Right atrium auricular region (tissue), 2 donors: ENCODE measurements at regions not wholly inside any gene's neighbourhood (a gene's known extent, or its start where the extent isn't known, plus 50 kb on each side); places are given as distances from the start of the nearest gene placed in this dataset.

ENCODE experiments used
- DNase-seq: peaks from one replicate; pipeline ENCODE4 v3.0.0-alpha.2; 2019; ENCODE audit warnings: low spot score
- H3K27ac ChIP-seq, 2 donors: fragments of 200-600 bp; sonication (generic); 1 replicate in 1 of 2; 2 replicates in 1 of 2; pipeline ENCODE4 v1.5.1; 2016 to 2019
- H3K27me3 ChIP-seq, 2 donors: fragments of 200-600 bp; sonication (generic); one replicate each; pipeline versions ENCODE4 v1.5.1 to v1.6.0; 2017 to 2019
- H3K36me3 ChIP-seq: fragments of 200-600 bp; sonication (generic); one replicate; pipeline ENCODE4 v1.5.1; 2016
- H3K4me1 ChIP-seq, 2 donors: fragments of 200-600 bp; sonication (generic); one replicate each; pipeline versions ENCODE4 v1.5.1 to v1.6.0; 2017 to 2019
- H3K4me3 ChIP-seq, 2 donors: fragments of 200-600 bp; sonication (generic); 1 replicate in 1 of 2; 2 replicates in 1 of 2; pipeline ENCODE4 v1.5.1; 2017 to 2019; ENCODE audit warnings: mild to moderate bottlenecking in 1 of 2, moderate library complexity in 1 of 2
- H3K9me3 ChIP-seq, 2 donors: fragments of 200-600 bp; sonication (generic); one replicate each; pipeline ENCODE4 v1.5.1; 2019
- TF ChIP-seq, protein P1 (sequence below), 2 donors: fragments of 200-600 bp; sonication (generic); IDR thresholded peaks; one replicate each; pipeline ENCODE4 v1.5.1; 2019; ENCODE audit warnings: antibody characterized with exemption in 2 of 2

DNA sequence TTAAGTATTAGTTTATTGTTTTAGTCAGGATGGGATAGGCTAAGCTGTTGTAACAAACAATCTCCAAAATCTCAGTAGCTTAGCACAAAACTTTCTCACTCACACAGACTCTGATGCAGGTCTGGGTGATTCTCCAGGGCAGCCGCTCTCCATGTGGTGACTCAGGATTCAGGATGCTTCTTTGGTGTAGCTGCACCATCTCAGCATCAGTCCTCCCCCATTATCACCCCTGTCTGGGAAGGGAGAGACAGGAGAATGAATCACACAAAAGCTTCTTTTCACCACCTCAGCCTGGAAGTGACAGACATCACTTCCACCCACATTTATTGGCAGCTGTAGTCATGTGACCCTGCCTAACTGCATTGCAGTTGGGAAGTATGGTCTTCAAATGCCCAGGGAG is 142.3 kb downstream of the DICER1 start:
- Histone ChIP-seq H3K27ac (no peak overlapping the region), H3K27me3 (no peaks in the 10 kb centered on the region), H3K9me3 (no peaks in the 10 kb centered on the region), H3K4me3 (no peak overlapping the region), H3K36me3 (no peaks in the 10 kb centered on the region), H3K4me1 (peaks cover 0 to 12% of the 10 kb centered on the region in 2 donors)
- TF ChIP-seq, protein P1, sequence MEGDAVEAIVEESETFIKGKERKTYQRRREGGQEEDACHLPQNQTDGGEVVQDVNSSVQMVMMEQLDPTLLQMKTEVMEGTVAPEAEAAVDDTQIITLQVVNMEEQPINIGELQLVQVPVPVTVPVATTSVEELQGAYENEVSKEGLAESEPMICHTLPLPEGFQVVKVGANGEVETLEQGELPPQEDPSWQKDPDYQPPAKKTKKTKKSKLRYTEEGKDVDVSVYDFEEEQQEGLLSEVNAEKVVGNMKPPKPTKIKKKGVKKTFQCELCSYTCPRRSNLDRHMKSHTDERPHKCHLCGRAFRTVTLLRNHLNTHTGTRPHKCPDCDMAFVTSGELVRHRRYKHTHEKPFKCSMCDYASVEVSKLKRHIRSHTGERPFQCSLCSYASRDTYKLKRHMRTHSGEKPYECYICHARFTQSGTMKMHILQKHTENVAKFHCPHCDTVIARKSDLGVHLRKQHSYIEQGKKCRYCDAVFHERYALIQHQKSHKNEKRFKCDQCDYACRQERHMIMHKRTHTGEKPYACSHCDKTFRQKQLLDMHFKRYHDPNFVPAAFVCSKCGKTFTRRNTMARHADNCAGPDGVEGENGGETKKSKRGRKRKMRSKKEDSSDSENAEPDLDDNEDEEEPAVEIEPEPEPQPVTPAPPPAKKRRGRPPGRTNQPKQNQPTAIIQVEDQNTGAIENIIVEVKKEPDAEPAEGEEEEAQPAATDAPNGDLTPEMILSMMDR (IDR thresholded peaks at IDR 0.05), result no peak
- DNase-seq, result no peak

DNA sequence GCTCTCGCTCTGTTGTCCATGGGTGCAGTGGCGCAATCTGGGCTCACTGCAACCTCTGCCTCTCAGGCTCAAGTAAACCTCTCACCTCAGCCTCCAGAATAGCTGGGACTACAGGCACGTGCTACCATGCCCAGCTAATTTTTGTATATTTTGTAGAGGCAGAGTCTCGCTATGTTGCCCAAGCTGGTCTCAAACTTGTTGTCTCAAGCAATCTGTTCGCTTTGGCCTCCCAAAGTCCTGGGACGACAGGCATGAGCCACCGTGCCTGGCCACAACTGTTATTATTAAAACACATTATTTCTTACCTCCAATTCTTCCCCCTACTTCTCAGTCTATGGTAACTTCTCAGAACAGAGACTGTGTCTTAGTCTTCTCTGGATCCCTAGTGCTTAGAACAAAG is 143.3 kb downstream of the DICER1 start:
- H3K36me3 ChIP-seq, result no peaks in the 10 kb centered on the region
- H3K27ac ChIP-seq, result no peak overlapping the region
- H3K4me1 ChIP-seq, result peaks cover 0 to 17% of the 10 kb centered on the region in 2 donors
- H3K4me3 ChIP-seq, result no peak overlapping the region
- TF ChIP-seq, protein P1 (IDR thresholded peaks at IDR 0.05), result no peak
- no peaks in the 10 kb centered on the region for H3K9me3 ChIP-seq
- no peak for DNase-seq
- H3K27me3 ChIP-seq, result no peaks in the 10 kb centered on the region

DNA sequence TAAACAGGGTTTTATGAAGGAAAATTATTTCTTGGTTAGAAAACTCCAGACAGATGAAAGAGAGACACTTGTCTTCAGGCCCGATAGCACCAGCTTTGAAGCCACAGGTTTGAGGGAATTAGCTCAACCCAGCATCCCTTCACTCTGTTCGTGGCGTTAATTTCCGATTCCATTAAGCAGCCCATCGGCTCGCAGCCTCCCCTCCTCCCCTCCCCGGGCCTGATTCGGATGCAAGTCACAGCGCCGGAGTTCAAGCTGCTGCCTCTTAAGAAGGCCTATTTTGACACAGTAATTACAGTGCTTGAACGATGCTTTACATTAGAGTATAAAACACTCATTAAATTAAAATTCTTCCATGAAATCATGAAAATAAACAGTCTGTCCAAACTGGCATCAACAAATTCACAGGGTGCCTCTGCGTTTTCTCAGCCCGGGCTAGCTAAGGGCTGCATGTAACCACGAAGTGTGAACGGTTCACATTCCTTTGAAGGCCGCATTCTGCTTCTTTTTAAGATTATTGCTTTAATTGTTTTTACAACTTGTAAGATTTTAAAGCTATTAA is 145.8 kb downstream of the DICER1 start:
- no peak for DNase-seq
- Histone ChIP-seq H3K4me1 (peaks cover 0 to 18% of the 10 kb centered on the region in 2 donors), H3K27me3 (no peaks in the 10 kb centered on the region), H3K36me3 (no peaks in the 10 kb centered on the region), H3K9me3 (no peaks in the 10 kb centered on the region), H3K4me3 (no peak overlapping the region), H3K27ac (no peak overlapping the region)
- TF ChIP-seq, protein P1 (IDR thresholded peaks at IDR 0.05), result no peak

DNA sequence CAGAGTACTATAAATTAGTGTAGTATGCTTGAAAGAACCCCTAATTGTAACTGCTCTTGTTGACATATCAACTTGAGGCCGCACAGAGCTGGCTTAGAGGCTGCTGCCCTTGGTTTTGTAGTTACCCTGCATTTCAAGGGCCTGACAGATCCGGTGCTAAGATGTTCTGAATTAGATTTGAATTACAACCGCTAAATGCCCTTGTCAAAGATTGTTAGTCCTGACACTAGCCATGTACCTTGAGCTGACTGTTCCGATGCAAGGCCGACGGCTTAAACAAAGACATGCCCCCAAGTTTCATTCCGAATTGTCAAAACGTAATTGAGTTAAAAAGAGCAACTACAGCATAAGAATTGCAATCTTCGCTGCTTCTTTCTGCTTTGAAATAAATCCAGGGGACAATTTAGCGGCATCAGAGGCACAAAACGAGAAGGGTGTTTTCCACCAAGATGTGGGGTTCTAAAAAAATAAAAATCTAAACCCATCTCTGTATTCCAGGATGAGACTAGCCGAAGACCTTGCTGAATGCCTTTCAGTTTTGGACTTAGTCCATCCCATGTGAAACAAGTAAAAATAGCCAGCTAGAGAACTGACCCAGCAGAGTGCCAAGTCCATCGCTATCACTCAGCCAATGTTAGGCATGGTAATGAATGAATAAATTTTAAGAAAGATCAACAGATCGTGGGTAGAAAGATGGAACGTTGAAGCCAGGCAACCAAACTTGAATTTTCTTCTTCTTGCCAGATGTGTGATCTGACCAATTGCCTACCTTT is 148.7 kb downstream of the DICER1 start:
- Histone ChIP-seq H3K9me3 (no peaks in the 10 kb centered on the region), H3K36me3 (no peaks in the 10 kb centered on the region), H3K4me3 (no peak overlapping the region), H3K27ac (peak overlapping the region; percentile 54), H3K4me1 (peaks cover 0 to 18% of the 10 kb centered on the region in 2 donors), H3K27me3 (no peaks in the 10 kb centered on the region)
- TF ChIP-seq, protein P1 (IDR thresholded peaks at IDR 0.05), result no peak
- DNase-seq, result no peak

DNA sequence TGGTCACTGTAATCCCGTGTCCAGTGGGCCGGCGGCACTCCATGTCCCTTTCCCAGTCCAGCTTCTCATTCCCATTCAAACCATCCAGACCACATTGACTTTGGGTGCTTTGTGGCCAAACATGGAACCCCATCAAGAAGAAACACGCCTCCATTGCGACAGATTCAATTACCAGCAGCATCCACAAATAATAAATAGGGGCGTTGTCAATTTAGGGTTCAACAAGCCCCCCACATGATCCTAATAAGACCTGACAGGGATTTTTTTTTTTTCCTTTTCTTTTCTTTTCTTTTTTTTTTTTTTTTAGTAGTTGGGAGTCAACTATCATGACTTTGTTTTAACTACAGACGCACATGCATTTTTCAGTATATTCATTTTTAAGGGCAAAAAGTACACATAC is 149.4 kb downstream of the DICER1 start:
- peak overlapping the region in 1 of 2 donors; percentile 54 for H3K27ac ChIP-seq
- H3K36me3 ChIP-seq, result no peaks in the 10 kb centered on the region
- no peak overlapping the region for H3K4me3 ChIP-seq
- TF ChIP-seq, protein P1 (IDR thresholded peaks at IDR 0.05), result no peak
- H3K27me3 ChIP-seq, result no peaks in the 10 kb centered on the region
- no peaks in the 10 kb centered on the region for H3K9me3 ChIP-seq
- peaks cover 0 to 18% of the 10 kb centered on the region in 2 donors for H3K4me1 ChIP-seq
- DNase-seq, result no peak
